ENCODE measurements at regions not wholly inside any gene's neighbourhood (a gene's known extent, or its start where the extent isn't known, plus 50 kb on each side); places are given as distances from the start of the nearest gene placed in this dataset.

DNA sequence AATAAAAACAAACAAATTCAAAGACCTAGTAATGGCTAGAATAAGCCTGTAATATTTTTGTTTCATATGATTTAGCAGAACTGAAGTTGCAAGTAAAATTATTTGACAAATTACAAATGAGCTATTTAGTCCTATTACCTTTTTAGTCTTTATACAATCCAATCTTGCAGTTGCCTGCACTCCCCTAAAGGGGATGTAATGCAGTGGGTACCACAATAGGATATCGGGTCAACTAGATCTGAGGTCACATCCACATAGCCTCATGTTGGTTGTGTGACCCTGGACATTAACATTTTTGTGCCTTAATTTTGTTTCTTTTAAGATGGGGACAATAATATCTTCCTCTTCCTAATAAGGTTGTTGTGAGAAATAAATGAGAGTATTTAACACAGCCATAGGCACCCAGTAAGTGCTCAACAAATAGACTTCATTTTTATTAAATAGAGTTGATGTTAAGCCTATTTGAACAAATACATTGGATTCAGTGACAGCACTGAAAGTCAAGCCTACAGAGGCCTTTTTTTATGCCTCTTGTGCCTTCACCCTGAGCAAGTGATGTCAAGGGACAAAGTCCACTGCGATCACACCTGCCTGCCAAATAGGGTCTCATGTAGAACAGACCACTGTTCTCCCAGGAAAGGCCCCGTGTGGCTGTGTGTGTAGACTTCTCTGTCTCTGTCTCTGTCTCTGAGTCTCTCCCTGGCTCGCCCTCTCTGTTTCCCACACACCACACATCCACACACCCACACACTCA, 124.8 kb downstream of the EVX1 start:
- Histone ChIP-seq H3K27me3 (ENCODE audit: control insufficient read depth, insufficient read depth, low read length) (no peaks in the 10 kb centered on the region), H3K9ac (ENCODE audit: low read length) (no peak overlapping the region), H3K4me1 (ENCODE audit: control insufficient read depth, insufficient read depth, low read length) (peaks cover 25% of the 10 kb centered on the region), H3K4me3 (ENCODE audit: low read length) (no peak overlapping the region), H3K9me3 (ENCODE audit: control insufficient read depth, low read length) (no peaks in the 10 kb centered on the region), H3K36me3 (ENCODE audit: control insufficient read depth, insufficient read depth, low read length) (no peaks in the 10 kb centered on the region)

DNA sequence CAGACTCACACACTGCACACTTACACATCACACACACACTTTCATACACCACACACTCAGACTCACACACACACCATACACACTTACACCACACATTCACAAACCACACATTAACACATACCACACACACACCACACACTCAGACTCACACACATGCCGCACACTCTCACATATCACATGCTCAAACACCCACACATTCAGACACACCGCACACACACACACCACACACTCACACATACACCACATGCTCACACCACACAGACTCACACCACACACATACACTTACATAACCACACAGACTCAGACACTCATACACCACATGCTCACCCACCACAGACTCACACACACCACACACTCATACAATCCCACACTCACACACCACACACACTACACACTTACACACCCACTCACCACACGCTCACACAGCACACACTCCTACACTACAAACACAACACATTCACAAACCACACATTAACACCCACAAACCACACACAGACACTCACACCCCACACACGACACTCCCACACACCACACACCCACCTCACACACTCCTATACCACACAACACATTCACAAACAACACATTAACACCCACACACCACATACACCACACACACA, 125.4 kb downstream of the EVX1 start:
- Histone ChIP-seq H3K36me3 (ENCODE audit: control insufficient read depth, insufficient read depth, low read length) (no peaks in the 10 kb centered on the region), H3K9ac (ENCODE audit: low read length) (no peak overlapping the region)

DNA sequence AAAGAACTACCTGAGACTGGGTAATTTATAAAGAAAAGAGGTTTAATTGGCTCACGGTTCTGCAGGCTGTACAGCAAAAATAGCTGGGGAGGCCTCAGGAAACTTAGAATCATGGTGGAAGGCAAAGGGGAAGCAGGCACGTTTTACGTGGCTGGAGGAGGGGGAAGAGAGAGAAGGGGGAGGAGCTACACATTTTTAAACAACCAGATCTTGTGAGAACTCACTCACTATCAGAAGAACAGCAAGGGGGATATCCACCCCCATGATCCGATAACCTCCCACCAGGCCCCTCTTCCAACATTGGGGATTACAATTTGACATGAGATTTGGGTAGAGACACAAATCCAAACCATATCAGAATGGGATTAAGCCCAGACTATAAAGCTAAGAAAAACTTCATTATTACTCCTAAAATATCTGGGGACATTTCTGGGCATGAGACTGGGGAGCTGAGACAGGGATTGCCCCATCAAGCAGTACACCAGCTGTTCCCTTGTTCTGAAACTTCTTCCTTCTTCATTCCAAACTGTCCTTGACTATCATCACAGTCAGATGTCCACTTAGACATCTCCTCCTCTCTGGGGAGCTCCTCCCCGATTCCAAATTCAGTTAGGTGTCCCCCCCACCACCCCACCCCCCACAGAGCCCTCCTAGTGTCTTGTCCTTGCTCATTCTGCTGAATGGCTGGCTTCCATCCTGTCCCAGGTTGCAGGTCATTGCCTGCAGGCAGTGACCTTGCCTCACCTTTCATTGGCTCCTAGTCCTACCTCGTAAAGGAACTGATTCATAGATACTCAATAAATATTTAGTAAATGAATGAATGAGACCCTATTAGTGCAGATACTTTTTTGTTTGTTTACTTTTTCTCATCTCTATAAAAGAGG, 132.6 kb downstream of the EVX1 start:
- H3K36me3 ChIP-seq (ENCODE audit: control insufficient read depth, insufficient read depth, low read length): no peaks in the 10 kb centered on the region
- H3K4me3 ChIP-seq (ENCODE audit: low read length): no peak overlapping the region
- H3K4me1 ChIP-seq (ENCODE audit: control insufficient read depth, insufficient read depth, low read length): peaks cover 8% of the 10 kb centered on the region
- H3K27me3 ChIP-seq (ENCODE audit: control insufficient read depth, insufficient read depth, low read length): no peaks in the 10 kb centered on the region
- H3K9ac ChIP-seq (ENCODE audit: low read length): no peak overlapping the region
- H3K9me3 ChIP-seq (ENCODE audit: control insufficient read depth, low read length): no peaks in the 10 kb centered on the region

More for the DNA sequence above, 125.4 kb downstream of the EVX1 start:
- Histone ChIP-seq H3K4me3 (ENCODE audit: low read length) (no peak overlapping the region), H3K4me1 (ENCODE audit: control insufficient read depth, insufficient read depth, low read length) (peaks cover 26% of the 10 kb centered on the region), H3K9me3 (ENCODE audit: control insufficient read depth, low read length) (no peaks in the 10 kb centered on the region), H3K27me3 (ENCODE audit: control insufficient read depth, insufficient read depth, low read length) (no peaks in the 10 kb centered on the region)

- Histone ChIP-seq H3K4me3 (ENCODE audit: low read length) (no peak overlapping the region), H3K9ac (ENCODE audit: low read length) (no peak overlapping the region), H3K27me3 (ENCODE audit: control insufficient read depth, insufficient read depth, low read length) (no peaks in the 10 kb centered on the region), H3K4me1 (ENCODE audit: control insufficient read depth, insufficient read depth, low read length) (peaks cover 8% of the 10 kb centered on the region), H3K9me3 (ENCODE audit: control insufficient read depth, low read length) (no peaks in the 10 kb centered on the region), H3K36me3 (ENCODE audit: control insufficient read depth, insufficient read depth, low read length) (no peaks in the 10 kb centered on the region)
Observed at GRCh38 chr7:27375958-27376357, 133.4 kb downstream of the EVX1 start.

GRCh38 chr7:27377988-27378387, 135.4 kb downstream of the EVX1 start:
- no peaks in the 10 kb centered on the region for H3K36me3 ChIP-seq (ENCODE audit: control insufficient read depth, insufficient read depth, low read length)
- H3K4me1 ChIP-seq (ENCODE audit: control insufficient read depth, insufficient read depth, low read length): no peaks in the 10 kb centered on the region
- H3K4me3 ChIP-seq (ENCODE audit: low read length): no peak overlapping the region
- H3K27me3 ChIP-seq (ENCODE audit: control insufficient read depth, insufficient read depth, low read length): no peaks in the 10 kb centered on the region
- H3K9ac ChIP-seq (ENCODE audit: low read length): no peak overlapping the region
- no peaks in the 10 kb centered on the region for H3K9me3 ChIP-seq (ENCODE audit: control insufficient read depth, low read length)

DNA sequence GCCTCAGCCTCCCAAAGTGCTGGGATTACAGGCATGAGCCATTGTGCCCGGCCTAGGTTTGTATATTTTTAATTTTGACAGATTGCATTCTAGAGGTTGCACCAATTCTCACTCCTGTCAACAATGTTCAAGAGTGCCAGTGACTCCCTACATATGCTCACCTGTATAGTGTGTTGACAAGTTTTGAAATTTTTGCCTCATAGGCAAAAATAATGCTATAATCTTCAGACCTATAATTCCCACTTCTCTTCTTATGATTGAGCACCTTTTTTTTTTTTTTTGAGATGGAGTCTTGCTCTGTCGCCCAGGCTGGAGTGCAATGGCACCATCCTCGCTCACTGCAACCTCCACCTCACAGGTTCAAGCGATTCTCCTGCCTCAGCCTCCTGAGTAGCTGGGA, 139.7 kb downstream of the EVX1 start:
- H3K9me3 ChIP-seq (ENCODE audit: control insufficient read depth, low read length): no peaks in the 10 kb centered on the region
- H3K9ac ChIP-seq (ENCODE audit: low read length): no peak overlapping the region
- no peaks in the 10 kb centered on the region for H3K27me3 ChIP-seq (ENCODE audit: control insufficient read depth, insufficient read depth, low read length)
- no peaks in the 10 kb centered on the region for H3K4me1 ChIP-seq (ENCODE audit: control insufficient read depth, insufficient read depth, low read length)
- no peaks in the 10 kb centered on the region for H3K36me3 ChIP-seq (ENCODE audit: control insufficient read depth, insufficient read depth, low read length)
- H3K4me3 ChIP-seq (ENCODE audit: low read length): no peak overlapping the region

- Histone ChIP-seq H3K36me3 (ENCODE audit: control insufficient read depth, insufficient read depth, low read length) (no peaks in the 10 kb centered on the region), H3K4me3 (ENCODE audit: low read length) (no peak overlapping the region), H3K9me3 (ENCODE audit: control insufficient read depth, low read length) (no peaks in the 10 kb centered on the region), H3K27me3 (ENCODE audit: control insufficient read depth, insufficient read depth, low read length) (no peaks in the 10 kb centered on the region), H3K4me1 (ENCODE audit: control insufficient read depth, insufficient read depth, low read length) (no peaks in the 10 kb centered on the region), H3K9ac (ENCODE audit: low read length) (no peak overlapping the region)
Observed at GRCh38 chr7:27386581-27386980, 144.0 kb downstream of the EVX1 start.

- H3K9ac ChIP-seq (ENCODE audit: low read length): no peak overlapping the region
- no peaks in the 10 kb centered on the region for H3K27me3 ChIP-seq (ENCODE audit: control insufficient read depth, insufficient read depth, low read length)
- H3K4me1 ChIP-seq (ENCODE audit: control insufficient read depth, insufficient read depth, low read length): no peaks in the 10 kb centered on the region
- no peaks in the 10 kb centered on the region for H3K36me3 ChIP-seq (ENCODE audit: control insufficient read depth, insufficient read depth, low read length)
- no peaks in the 10 kb centered on the region for H3K9me3 ChIP-seq (ENCODE audit: control insufficient read depth, low read length)
- H3K4me3 ChIP-seq (ENCODE audit: low read length): no peak overlapping the region
Observed at GRCh38 chr7:27387864-27388263, 145.3 kb downstream of the EVX1 start.

DNA sequence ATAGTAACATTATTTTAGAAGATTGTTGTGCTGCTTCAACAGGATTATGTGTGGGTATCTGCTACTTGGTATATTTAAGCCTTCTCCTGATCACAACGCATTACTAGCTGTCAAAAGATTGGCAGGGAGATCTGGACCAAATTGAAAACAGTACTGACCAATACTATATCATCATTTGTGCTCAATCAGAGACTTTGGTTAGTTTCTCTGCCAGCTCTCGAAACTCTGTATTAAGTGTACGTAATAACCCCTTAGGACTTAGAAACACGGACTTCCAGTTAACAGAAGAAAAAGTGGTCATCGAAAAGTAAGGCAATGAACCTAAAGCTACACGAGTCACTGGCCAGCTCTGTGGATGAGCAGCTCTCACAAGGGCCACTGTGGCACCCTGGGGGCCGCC, 146.0 kb downstream of the EVX1 start:
- Histone ChIP-seq H3K36me3 (ENCODE audit: control insufficient read depth, insufficient read depth, low read length) (no peaks in the 10 kb centered on the region), H3K27me3 (ENCODE audit: control insufficient read depth, insufficient read depth, low read length) (no peaks in the 10 kb centered on the region), H3K4me3 (ENCODE audit: low read length) (no peak overlapping the region), H3K4me1 (ENCODE audit: control insufficient read depth, insufficient read depth, low read length) (no peaks in the 10 kb centered on the region), H3K9me3 (ENCODE audit: control insufficient read depth, low read length) (no peaks in the 10 kb centered on the region), H3K9ac (ENCODE audit: low read length) (no peak overlapping the region)

DNA sequence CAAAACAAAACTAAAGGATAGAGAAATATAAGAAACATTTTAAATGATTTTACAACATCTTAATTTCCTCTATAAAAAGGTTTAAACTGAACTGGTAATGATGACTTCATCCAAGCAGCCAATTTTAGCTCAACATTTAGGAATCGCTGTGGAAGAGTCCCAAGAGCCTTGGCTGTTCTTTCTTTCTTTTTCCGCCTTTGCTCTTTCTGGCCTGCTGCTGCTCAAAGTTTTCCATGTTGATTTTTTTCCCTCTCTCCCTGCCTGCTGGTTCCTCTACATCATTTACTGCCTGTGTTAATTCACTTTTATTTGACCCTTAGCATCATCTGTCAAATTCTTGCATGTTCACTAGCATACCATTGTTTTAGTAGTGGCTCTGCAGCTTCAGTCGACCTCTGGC, 146.9 kb downstream of the EVX1 start:
- Histone ChIP-seq H3K9me3 (ENCODE audit: control insufficient read depth, low read length) (no peaks in the 10 kb centered on the region), H3K9ac (ENCODE audit: low read length) (no peak overlapping the region), H3K4me3 (ENCODE audit: low read length) (no peak overlapping the region)

GRCh38 chr7:27392477-27392876, 149.9 kb downstream of the EVX1 start:
- Histone ChIP-seq H3K27me3 (ENCODE audit: control insufficient read depth, insufficient read depth, low read length) (no peaks in the 10 kb centered on the region), H3K4me3 (ENCODE audit: low read length) (no peak overlapping the region), H3K9ac (ENCODE audit: low read length) (no peak overlapping the region), H3K36me3 (ENCODE audit: control insufficient read depth, insufficient read depth, low read length) (no peaks in the 10 kb centered on the region), H3K9me3 (ENCODE audit: control insufficient read depth, low read length) (no peaks in the 10 kb centered on the region), H3K4me1 (ENCODE audit: control insufficient read depth, insufficient read depth, low read length) (no peaks in the 10 kb centered on the region)

More for the DNA sequence above, 146.9 kb downstream of the EVX1 start:
- no peaks in the 10 kb centered on the region for H3K36me3 ChIP-seq (ENCODE audit: control insufficient read depth, insufficient read depth, low read length)
- H3K4me1 ChIP-seq (ENCODE audit: control insufficient read depth, insufficient read depth, low read length): no peaks in the 10 kb centered on the region
- H3K27me3 ChIP-seq (ENCODE audit: control insufficient read depth, insufficient read depth, low read length): no peaks in the 10 kb centered on the region

GRCh38 chr7:27394871-27395270, 152.3 kb downstream of the EVX1 start:
- no peaks in the 10 kb centered on the region for H3K36me3 ChIP-seq (ENCODE audit: control insufficient read depth, insufficient read depth, low read length)
- H3K4me3 ChIP-seq (ENCODE audit: low read length): no peak overlapping the region
- no peaks in the 10 kb centered on the region for H3K9me3 ChIP-seq (ENCODE audit: control insufficient read depth, low read length)
- H3K4me1 ChIP-seq (ENCODE audit: control insufficient read depth, insufficient read depth, low read length): no peaks in the 10 kb centered on the region
- no peak overlapping the region for H3K9ac ChIP-seq (ENCODE audit: low read length)
- no peaks in the 10 kb centered on the region for H3K27me3 ChIP-seq (ENCODE audit: control insufficient read depth, insufficient read depth, low read length)

Data from mucosa of stomach (tissue), 1 donor.